GM12878 (cell line): ENCODE measurements at regions not wholly inside any gene's neighbourhood (a gene's known extent, or its start where the extent isn't known, plus 50 kb on each side); places are given as distances from the start of the nearest gene placed in this dataset.

Source experiments
- ATAC-seq: fragments of 200-7000 bp; cut with Tn5 transposase; 3 replicates; pipeline ENCODE4 v1.9.1; 2020; ENCODE audit warnings: mild to moderate bottlenecking, moderate library complexity
- BruUV-seq: library from RNA; stranded (reverse); fragments of 400-500 nt; replicated peaks from 2 replicates; lab custom pipeline; 2021; lab: Mats Ljungman, UMichigan
- CTCF ChIA-PET: fragments of 300-600 bp; sonication (Branson Sonifier 250); formaldehyde crosslinking; extraction: SDS; loops from one replicate; lab custom pipeline; 2021; ENCODE audit warnings: inconsistent platforms; lab: Yijun Ruan, JAX
- POLR2A ChIA-PET: fragments of 350-600 bp; formaldehyde crosslinking; extraction: SDS; loops from one replicate; lab custom pipeline; 2021; ENCODE audit warnings: inconsistent platforms; lab: Charles Lee
- RAD21 ChIA-PET: fragments of 300-600 bp; sonication (Branson Sonifier 250); formaldehyde crosslinking; loops from one replicate; lab custom pipeline; 2023; ENCODE audit warnings: antibody characterized with exemption; ENCODE audit not compliant: unreplicated experiment; lab: Charles Lee
- SMC1A ChIA-PET: fragments of 300-600 bp; sonication (Branson Sonifier 250); formaldehyde crosslinking; loops from one replicate; lab custom pipeline; 2023; ENCODE audit not compliant: unreplicated experiment, uncharacterized antibody; lab: Charles Lee
- DNase-seq: peaks from one replicate; pipeline ENCODE4 v3.0.0-alpha.2; 2011; ENCODE audit warnings: low read depth, low spot score
- FAIRE-seq: peaks from 3 replicates; lab custom pipeline; 2011; peaks lifted over from hg19 to GRCh38; lab: Jason Lieb, UNC
- H2AFZ ChIP-seq: 2 replicates; pipeline ENCODE4 v1.6.0; 2011; ENCODE audit warnings: low read depth, low read length, control low read depth; ENCODE audit not compliant: control insufficient read depth
- H3K27ac ChIP-seq: 2 replicates; pipeline ENCODE4 v1.5.1; 2011; ENCODE audit warnings: control low read depth; ENCODE audit not compliant: control insufficient read depth, insufficient read depth
- H3K27me3 ChIP-seq, 2 experiments: replicated peaks in 1 of 2; 2 replicates each; pipeline versions ENCODE4 v1.6.0 to v1.6.1; 2011; ENCODE audit warnings: low read length in 1 of 2; ENCODE audit not compliant: control insufficient read depth in 2 of 2, insufficient read depth in 2 of 2
- H3K36me3 ChIP-seq, 2 experiments: 2 replicates each; pipeline ENCODE4 v1.5.1; 2011; ENCODE audit warnings: low read length in 1 of 2; ENCODE audit not compliant: control insufficient read depth in 2 of 2, insufficient read depth in 2 of 2
- H3K4me1 ChIP-seq: 2 replicates; pipeline ENCODE4 v1.6.1; 2011; ENCODE audit warnings: mild to moderate bottlenecking, low read length, moderate library complexity, mixed read lengths; ENCODE audit not compliant: control insufficient read depth, insufficient read depth
- H3K4me2 ChIP-seq: 2 replicates; pipeline ENCODE4 v1.6.0; 2011; ENCODE audit warnings: control low read depth; ENCODE audit not compliant: control insufficient read depth, insufficient read depth
- H3K4me3 ChIP-seq: fragments of 200-600 bp; sonication (generic); 2 replicates; pipeline ENCODE4 v1.5.1; 2016
- H3K79me2 ChIP-seq: 2 replicates; pipeline ENCODE4 v1.6.0; 2011; ENCODE audit warnings: low read length; ENCODE audit not compliant: control insufficient read depth, insufficient read depth
- H3K9ac ChIP-seq: 2 replicates; pipeline ENCODE4 v1.8.0; 2011; ENCODE audit warnings: low read length, control low read depth, mixed read lengths; ENCODE audit not compliant: control insufficient read depth, insufficient read depth
- H3K9me3 ChIP-seq: replicated peaks from 3 replicates; pipeline ENCODE4 v1.5.1; 2011; ENCODE audit warnings: mild to moderate bottlenecking, low read length; ENCODE audit not compliant: control insufficient read depth, insufficient read depth
- H4K20me1 ChIP-seq: 2 replicates; pipeline ENCODE4 v1.6.0; 2011; ENCODE audit not compliant: control insufficient read depth, insufficient read depth
- ASH2L ChIP-seq: fragments of 300-600, 200-600 bp; sonication (generic); IDR thresholded peaks from 2 replicates; pipeline ENCODE4 v1.6.1; 2017; ENCODE audit warnings: low read depth, mild to moderate bottlenecking, borderline replicate concordance
- CHD2 ChIP-seq: IDR thresholded peaks from 2 replicates; pipeline ENCODE4 v1.6.1; 2011; ENCODE audit warnings: low read depth, low read length, improper control_type of control experiment, borderline replicate concordance
- CREM ChIP-seq: IDR thresholded peaks from 2 replicates; pipeline ENCODE4 v1.6.1; 2014; ENCODE audit warnings: antibody characterized with exemption, low read depth
- CTCF ChIP-seq, 3 experiments: IDR thresholded peaks in 2 of 3; conservative IDR thresholded peaks in 1 of 3; 2 replicates each; pipeline ENCODE4 v1.5.1; 2011; ENCODE audit warnings: low read depth in 3 of 3, low read length in 3 of 3, mild to moderate bottlenecking in 3 of 3, control low read depth in 2 of 3, moderate library complexity in 2 of 3, inconsistent platforms in 1 of 3, mixed read lengths in 1 of 3; ENCODE audit not compliant: control insufficient read depth in 2 of 3, insufficient read depth in 1 of 3; ENCODE audit errors: extremely low read depth in 1 of 3
- FOXK2 ChIP-seq: fragments of 450-650 bp; IDR thresholded peaks from 2 replicates; pipeline ENCODE4 v1.6.1; 2017; ENCODE audit warnings: mild to moderate bottlenecking, moderate library complexity
- GATAD2B ChIP-seq: fragments of 450-650 bp; conservative IDR thresholded peaks from 2 replicates; pipeline ENCODE4 v1.6.1; 2017; ENCODE audit warnings: low read depth, mild to moderate bottlenecking, moderate library complexity
- KAT2A ChIP-seq: conservative IDR thresholded peaks from 2 replicates; pipeline ENCODE4 v1.6.1; 2011; ENCODE audit warnings: low read depth, low read length; ENCODE audit not compliant: control insufficient read depth
- MEF2B ChIP-seq: fragments of 450-650 bp; IDR thresholded peaks from 2 replicates; pipeline ENCODE4 v1.6.1; 2018; ENCODE audit warnings: mild to moderate bottlenecking, moderate library complexity; ENCODE audit not compliant: partially characterized antibody, poor library complexity, severe bottlenecking
- MTA2 ChIP-seq: fragments of 450-650 bp; IDR thresholded peaks from 2 replicates; pipeline ENCODE4 v1.6.1; 2016; ENCODE audit warnings: low read depth, mild to moderate bottlenecking, moderate library complexity
- PBX3 ChIP-seq: IDR thresholded peaks from 2 replicates; pipeline ENCODE4 v1.6.1; 2011; ENCODE audit warnings: mild to moderate bottlenecking, low read depth, low read length, moderate library complexity; ENCODE audit not compliant: insufficient replicate concordance
- RB1 ChIP-seq: fragments of 450-650 bp; formaldehyde crosslinking; IDR thresholded peaks from 2 replicates; pipeline ENCODE4 v1.6.1; 2017; ENCODE audit warnings: mild to moderate bottlenecking, borderline replicate concordance
- SMC3 ChIP-seq: IDR thresholded peaks from 2 replicates; pipeline ENCODE4 v1.6.1; 2011; ENCODE audit warnings: low read length, improper control_type of control experiment, borderline replicate concordance
- SPI1 ChIP-seq: IDR thresholded peaks from 2 replicates; pipeline ENCODE4 v1.6.1; 2011; ENCODE audit warnings: low read depth, mild to moderate bottlenecking, low read length, moderate library complexity, borderline replicate concordance; ENCODE audit not compliant: insufficient read depth
- SRF ChIP-seq, 2 experiments: IDR thresholded peaks; 2 replicates each; pipeline ENCODE4 v1.6.1; 2011; ENCODE audit warnings: low read depth in 2 of 2, low read length in 2 of 2, mild to moderate bottlenecking in 1 of 2, moderate library complexity in 1 of 2
- STAT3 ChIP-seq: IDR thresholded peaks from 2 replicates; pipeline ENCODE4 v1.6.1; 2011; ENCODE audit warnings: low read depth, low read length, improper control_type of control experiment
- TAF1 ChIP-seq: IDR thresholded peaks from 2 replicates; pipeline ENCODE4 v1.6.1; 2011; ENCODE audit warnings: mild to moderate bottlenecking, low read depth, low read length, borderline replicate concordance
- USF1 ChIP-seq: IDR thresholded peaks from 2 replicates; pipeline ENCODE4 v1.6.1; 2011; ENCODE audit warnings: borderline replicate concordance, low read depth, mild to moderate bottlenecking, moderate library complexity, mixed read lengths, low read length; ENCODE audit not compliant: insufficient read depth; ENCODE audit errors: extremely low read length
- ZBED1 ChIP-seq: IDR thresholded peaks from 2 replicates; pipeline ENCODE4 v1.6.1; 2016; ENCODE audit warnings: borderline replicate concordance
- WGBS: methylation state at CpG from one replicate; pipeline ENCODE4 v1.1.6; 2016; ENCODE audit warnings: low lambda C conversion rate; ENCODE audit not compliant: insufficient replicate concordance, insufficient coverage; ENCODE audit errors: missing lambda C conversion rate; 5-methylcytosine and 5-hydroxymethylcytosine counted together
- in situ Hi-C: fragments of 300-500 bp; cut with MboI; formaldehyde crosslinking; loops from 9 replicates; pipeline ENCODE4 v1.14.3; 2018; ENCODE audit warnings: mixed read lengths
- intact Hi-C: fragments of 100-400 bp; cut with micrococcal nuclease; formaldehyde crosslinking; loops from one replicate; pipeline ENCODE4 v1.14.2; 2022; ENCODE audit not compliant: unreplicated experiment

- TF ChIP-seq CHD2 (no peak), TAF1 (no peak)
- TF ChIP-seq, all 136 proteins: peak for 0
These were observed 431.6 kb upstream of the NPVF start (continued) for GRCh38 chr7:25659841-25660240.

GRCh38 chr7:25662841-25663800 lies 434.8 kb upstream of the NPVF start:
- ChIA-PET POLR2A (no interaction called here), RAD21 (no interaction called here), CTCF (no interaction called here), SMC1A (interaction anchor here (0.6 to 0.7 kb wide), 2 partner anchors 439 to 457 kb away, joined by 3 to 4 read pairs; no protein-coding TSS in a partner anchor)
- H3K4me3 ChIP-seq = no peak overlapping the region
- H3K79me2 ChIP-seq = no peaks in the 10 kb centered on the region
- no peaks in the 10 kb centered on the region for H4K20me1 ChIP-seq
- in situ Hi-C loops (no loop called here), intact Hi-C loops (no loop called here)
- 40% methylated on average over 10 of the region's 10 CpGs for WGBS
- no peak for ATAC-seq
- H3K27ac ChIP-seq = no peak overlapping the region
- H3K9ac ChIP-seq = no peak overlapping the region
- no peaks in the 10 kb centered on the region; a peak in 2 of 4 replicates for H3K27me3 ChIP-seq
- H2AFZ ChIP-seq = no peak overlapping the region
- H3K4me1 ChIP-seq = no peaks in the 10 kb centered on the region
- FAIRE-seq = no peak
- H3K9me3 ChIP-seq = no peaks in the 10 kb centered on the region
- H3K36me3 ChIP-seq = no peaks in the 10 kb centered on the region
- no TSS peak for BruUV-seq
- H3K4me2 ChIP-seq = no peak overlapping the region
- no peak for DNase-seq
- TF ChIP-seq USF1 (no peak), CTCF (IDR thresholded peaks at IDR 0.05 in 2 of 3, conservative IDR thresholded peaks at IDR 0.05 in 1 of 3; ENCODE audit: control insufficient read depth in 2 of 3, extremely low read depth in 1 of 3, insufficient read depth in 1 of 3, low read depth in 3 of 3, low read length in 3 of 3) (no peak), RB1 (no peak), ASH2L (no peak), CREM (no peak), FOXK2 (no peak), SMC3 (no peak), PBX3 (no peak), ZBED1 (no peak), SPI1 (no peak), MEF2B (no peak), STAT3 (no peak), SRF (IDR thresholded peaks at IDR 0.05; ENCODE audit: low read depth in 2 of 2, low read length in 2 of 2) (no peak), KAT2A (no peak), GATAD2B (no peak), MTA2 (no peak)
